ENCODE measurements at regions not wholly inside any gene's neighbourhood (a gene's known extent, or its start where the extent isn't known, plus 50 kb on each side); places are given as distances from the start of the nearest gene placed in this dataset.

GRCh38 chr18:45324495-45325113 lies 290.7 kb upstream of the SLC14A2 start:
- FAIRE-seq (no peak), ATAC-seq (no peak), DNase-seq (ENCODE audit: low read depth, low spot score) (no peak)
- POLR2A ChIA-PET: no interaction called here
- Histone ChIP-seq H3K79me2 (ENCODE audit: control insufficient read depth, insufficient read depth, low read length) (no peaks in the 10 kb centered on the region), H3K4me2 (ENCODE audit: control insufficient read depth, insufficient read depth) (no peak overlapping the region), H3K9ac (ENCODE audit: control insufficient read depth, insufficient read depth, low read length) (no peak overlapping the region), H4K20me1 (ENCODE audit: control insufficient read depth, insufficient read depth) (no peaks in the 10 kb centered on the region), H3K36me3 (ENCODE audit: control insufficient read depth in 2 of 2, insufficient read depth in 2 of 2, low read length in 1 of 2) (no peaks in the 10 kb centered on the region), H3K9me3 (replicated peaks; ENCODE audit: control insufficient read depth, insufficient read depth, low read length) (no peaks in the 10 kb centered on the region), H3K27me3 (replicated peaks in 1 of 2; ENCODE audit: control insufficient read depth in 2 of 2, insufficient read depth in 2 of 2, low read length in 1 of 2) (no peaks in the 10 kb centered on the region; a peak in 2 of 4 replicates), H3K4me1 (ENCODE audit: control insufficient read depth, insufficient read depth, low read length) (no peaks in the 10 kb centered on the region), H2AFZ (ENCODE audit: control insufficient read depth, low read depth, low read length) (no peak overlapping the region), H3K27ac (ENCODE audit: control insufficient read depth, insufficient read depth) (no peak overlapping the region), H3K4me3 (no peak overlapping the region)
- SMC1A ChIA-PET (ENCODE audit: uncharacterized antibody, unreplicated experiment): no interaction called here
- in situ Hi-C loops (cut with MboI): no loop called here
- intact Hi-C loops (cut with micrococcal nuclease; ENCODE audit: unreplicated experiment): no loop called here
- WGBS (ENCODE audit: insufficient coverage, insufficient replicate concordance, low lambda C conversion rate, missing lambda C conversion rate): 27% methylated on average over 10 of the region's 10 CpGs
- TF ChIP-seq TCF7 (IDR thresholded peaks at IDR 0.05; ENCODE audit: borderline replicate concordance) (no peak), POU2F2 (IDR thresholded peaks at IDR 0.05; ENCODE audit: borderline replicate concordance, low read depth, low read length) (no peak), ZZZ3 (IDR thresholded peaks at IDR 0.05; ENCODE audit: control insufficient read depth, insufficient read length, low read depth) (no peak)
- CTCF ChIA-PET: no interaction called here
- RAD21 ChIA-PET (ENCODE audit: unreplicated experiment): interaction anchor here (0.7 kb wide), 1 partner anchor 65 kb away, joined by 3 read pairs; no protein-coding TSS in a partner anchor
- no TSS peak for BruUV-seq (replicated peaks)

- intact Hi-C loops (cut with micrococcal nuclease; ENCODE audit: unreplicated experiment) (no loop called here), in situ Hi-C loops (cut with MboI) (no loop called here)
- ATAC-seq (no peak), FAIRE-seq (no peak), DNase-seq (ENCODE audit: low read depth, low spot score) (no peak)
- SMC1A ChIA-PET (ENCODE audit: uncharacterized antibody, unreplicated experiment): no interaction called here
- H4K20me1 ChIP-seq (ENCODE audit: control insufficient read depth, insufficient read depth): no peaks in the 10 kb centered on the region
- CTCF ChIA-PET: no interaction called here
- no peak overlapping the region for H3K4me2 ChIP-seq (ENCODE audit: control insufficient read depth, insufficient read depth)
- no peaks in the 10 kb centered on the region for H3K9me3 ChIP-seq (replicated peaks; ENCODE audit: control insufficient read depth, insufficient read depth, low read length)
- H3K36me3 ChIP-seq (ENCODE audit: control insufficient read depth in 2 of 2, insufficient read depth in 2 of 2, low read length in 1 of 2): no peaks in the 10 kb centered on the region
- no peaks in the 10 kb centered on the region for H3K4me1 ChIP-seq (ENCODE audit: control insufficient read depth, insufficient read depth, low read length)
- no peak overlapping the region for H3K9ac ChIP-seq (ENCODE audit: control insufficient read depth, insufficient read depth, low read length)
- no peaks in the 10 kb centered on the region; a peak in 2 of 4 replicates for H3K27me3 ChIP-seq (replicated peaks in 1 of 2; ENCODE audit: control insufficient read depth in 2 of 2, insufficient read depth in 2 of 2, low read length in 1 of 2)
- POLR2A ChIA-PET: no interaction called here
- TF ChIP-seq STAT3 (IDR thresholded peaks at IDR 0.05; ENCODE audit: low read depth, low read length) (no peak), SMAD5 (IDR thresholded peaks at IDR 0.05; ENCODE audit: low read depth) (no peak), TCF7 (IDR thresholded peaks at IDR 0.05; ENCODE audit: borderline replicate concordance) (no peak), IRF5 (IDR thresholded peaks at IDR 0.05; ENCODE audit: borderline replicate concordance) (no peak), NFIC (IDR thresholded peaks at IDR 0.05; ENCODE audit: low read depth, low read length) (no peak), ATF7 (IDR thresholded peaks at IDR 0.05; ENCODE audit: low read depth) (no peak), NKRF (conservative IDR thresholded peaks at IDR 0.05) (no peak), CEBPB (IDR thresholded peaks at IDR 0.05; ENCODE audit: borderline replicate concordance in 1 of 2, low read depth in 2 of 2, low read length in 2 of 2) (no peak), RCOR1 (conservative IDR thresholded peaks at IDR 0.05; ENCODE audit: low read depth, low read length) (no peak), NR2C2 (IDR thresholded peaks at IDR 0.05; ENCODE audit: borderline replicate concordance, control insufficient read depth, insufficient read length, low read depth) (no peak), PML (IDR thresholded peaks at IDR 0.05; ENCODE audit: low read length) (no peak), GABPA (IDR thresholded peaks at IDR 0.05; ENCODE audit: low read depth) (no peak), YY1 (IDR thresholded peaks at IDR 0.05; ENCODE audit: low read depth, low read length) (no peak)
- H3K79me2 ChIP-seq (ENCODE audit: control insufficient read depth, insufficient read depth, low read length): no peaks in the 10 kb centered on the region
- no peak overlapping the region for H2AFZ ChIP-seq (ENCODE audit: control insufficient read depth, low read depth, low read length)
- H3K4me3 ChIP-seq: no peak overlapping the region
- H3K27ac ChIP-seq (ENCODE audit: control insufficient read depth, insufficient read depth): no peak overlapping the region
- RAD21 ChIA-PET (ENCODE audit: unreplicated experiment): no interaction called here
- WGBS (ENCODE audit: insufficient coverage, insufficient replicate concordance, low lambda C conversion rate, missing lambda C conversion rate): 4% methylated on average over 1 of the region's 1 CpG
- BruUV-seq (replicated peaks): no TSS peak
Observed at GRCh38 chr18:45325778-45326177, 289.5 kb upstream of the SLC14A2 start.

Data from GM12878 (cell line).